ENCODE measurements at regions not wholly inside any gene's neighbourhood (a gene's known extent, or its start where the extent isn't known, plus 50 kb on each side); places are given as distances from the start of the nearest gene placed in this dataset.
"Not testable (repeated sequence)": the region's sequence is repeated elsewhere in the genome, so short reads cannot be mapped to it uniquely, and the experiment has no call there.

DNA sequence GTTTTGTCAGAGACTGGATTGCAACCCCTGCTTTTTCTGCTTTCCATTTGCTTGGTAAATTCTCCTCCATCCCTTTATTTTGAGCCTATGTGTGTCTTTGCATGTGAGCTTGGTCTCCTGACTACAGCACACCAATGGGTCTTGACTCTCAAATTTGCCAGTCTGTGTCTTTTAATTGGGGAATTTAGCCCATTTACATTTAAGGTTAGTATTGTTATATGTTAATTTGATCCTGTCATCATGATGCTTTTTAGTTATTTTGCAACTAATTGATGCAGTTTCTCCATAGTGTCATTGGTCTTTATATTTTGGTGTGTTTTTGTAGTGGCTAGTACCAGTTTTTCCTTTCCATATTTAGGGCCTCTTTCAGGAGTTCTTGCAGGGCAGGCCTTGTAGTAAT lies 133.8 kb upstream of the RORA start:
- not testable (repeated sequence) for FAIRE-seq

GRCh38 chr15:61344293-61344692 lies 115.2 kb upstream of the RORA start:
- no peaks in the 10 kb centered on the region for H3K79me2 ChIP-seq (ENCODE audit: control insufficient read depth, insufficient read depth, low read length)
- H2AFZ ChIP-seq (ENCODE audit: low read depth, low read length): no peak overlapping the region
- no peaks in the 10 kb centered on the region for H3K36me3 ChIP-seq (ENCODE audit: control insufficient read depth, insufficient read depth, low read length)
- H3K9me3 ChIP-seq (replicated peaks; ENCODE audit: control insufficient read depth, insufficient read depth, low read depth, low read length): no peaks in the 10 kb centered on the region
- H3K9ac ChIP-seq (ENCODE audit: insufficient read depth in 1 of 2, low read depth in 2 of 2, low read length in 2 of 2): no peak overlapping the region
- ChIA-PET CTCF (ENCODE audit: low intra/inter-chr PET ratio) (no interaction called here), POLR2A (no interaction called here)
- DNase-seq (ENCODE audit: extremely low read depth in 1 of 4, low spot score in 3 of 4) (no peak), ATAC-seq (no peak), FAIRE-seq (no peak)
- H3K4me3 ChIP-seq: no peak overlapping the region
- no peaks in the 10 kb centered on the region for H3K4me1 ChIP-seq (replicated peaks in 1 of 2; ENCODE audit: control insufficient read depth in 2 of 2, insufficient read depth in 2 of 2, low read length in 2 of 2)
- WGBS (ENCODE audit: insufficient coverage, low coverage, missing lambda C conversion rate): 0% methylated on average over 2 of the region's 2 CpGs
- no peaks in the 10 kb centered on the region for H4K20me1 ChIP-seq (replicated peaks; ENCODE audit: control insufficient read depth, insufficient read depth, low read length)
- no TSS peak for BruUV-seq (replicated peaks)
- no peaks in the 10 kb centered on the region for H3K9me1 ChIP-seq (ENCODE audit: control insufficient read depth, insufficient read depth, low read length)
- in situ Hi-C loops (cut with MboI) (no loop called here), intact Hi-C loops (cut with micrococcal nuclease) (no loop called here)
- no peaks in the 10 kb centered on the region for H3K27me3 ChIP-seq (ENCODE audit: control insufficient read depth in 2 of 2, insufficient read depth in 2 of 2, low read length in 2 of 2)
- no peak overlapping the region for H3K27ac ChIP-seq (ENCODE audit: extremely low read depth, low read depth, low read length)
- no peak overlapping the region for H3K4me2 ChIP-seq (ENCODE audit: insufficient read depth, low read length)
- TF ChIP-seq CAMTA2 (CRISPR knock-in tag; conservative IDR thresholded peaks at IDR 0.05): no peak
- TF ChIP-seq MNT (conservative IDR thresholded peaks at IDR 0.05): no peak
- TF ChIP-seq MYC (IDR thresholded peaks at IDR 0.05; ENCODE audit: low read depth, low read length): no peak
- TF ChIP-seq MYC (CRISPR knock-in tag; IDR thresholded peaks at IDR 0.05; ENCODE audit: borderline replicate concordance, low read depth): no peak
- TF ChIP-seq, protein P1, sequence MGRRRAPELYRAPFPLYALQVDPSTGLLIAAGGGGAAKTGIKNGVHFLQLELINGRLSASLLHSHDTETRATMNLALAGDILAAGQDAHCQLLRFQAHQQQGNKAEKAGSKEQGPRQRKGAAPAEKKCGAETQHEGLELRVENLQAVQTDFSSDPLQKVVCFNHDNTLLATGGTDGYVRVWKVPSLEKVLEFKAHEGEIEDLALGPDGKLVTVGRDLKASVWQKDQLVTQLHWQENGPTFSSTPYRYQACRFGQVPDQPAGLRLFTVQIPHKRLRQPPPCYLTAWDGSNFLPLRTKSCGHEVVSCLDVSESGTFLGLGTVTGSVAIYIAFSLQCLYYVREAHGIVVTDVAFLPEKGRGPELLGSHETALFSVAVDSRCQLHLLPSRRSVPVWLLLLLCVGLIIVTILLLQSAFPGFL (CRISPR knock-in tag; IDR thresholded peaks at IDR 0.05): no peak
- TF ChIP-seq CBX1 (IDR thresholded peaks at IDR 0.05; ENCODE audit: low read depth): no peak
- no peak for TF ChIP-seq NR2C2 (CRISPR knock-in tag; IDR thresholded peaks at IDR 0.05)
- TF ChIP-seq NR2C2 (tag; IDR thresholded peaks at IDR 0.05): no peak
- TF ChIP-seq THAP12 (CRISPR knock-in tag; IDR thresholded peaks at IDR 0.05): no peak
- no peak for TF ChIP-seq ZNF12 (CRISPR knock-in tag; IDR thresholded peaks at IDR 0.05)
- no peak for TF ChIP-seq MEIS2 (IDR thresholded peaks at IDR 0.05; ENCODE audit: partially characterized antibody)
- no peak for TF ChIP-seq ZNF778 (CRISPR knock-in tag; IDR thresholded peaks at IDR 0.05)

More for the DNA sequence above, 133.8 kb upstream of the RORA start:
- peak; percentile 92 for TF ChIP-seq ZNF507 (tag; conservative IDR thresholded peaks at IDR 0.05)
- ATAC-seq; H3K4me2 ChIP-seq (ENCODE audit: insufficient read depth, low read length); CTCF ChIA-PET (ENCODE audit: low intra/inter-chr PET ratio); H3K36me3 ChIP-seq (ENCODE audit: control insufficient read depth, insufficient read depth, low read length); in situ Hi-C loops (cut with MboI); H3K9ac ChIP-seq (ENCODE audit: insufficient read depth in 1 of 2, low read depth in 2 of 2, low read length in 2 of 2); H4K20me1 ChIP-seq (replicated peaks; ENCODE audit: control insufficient read depth, insufficient read depth, low read length); H3K9me3 ChIP-seq (replicated peaks; ENCODE audit: control insufficient read depth, insufficient read depth, low read depth, low read length); BruUV-seq (replicated peaks); H3K27ac ChIP-seq (ENCODE audit: extremely low read depth, low read depth, low read length); H3K9me1 ChIP-seq (ENCODE audit: control insufficient read depth, insufficient read depth, low read length); H3K4me3 ChIP-seq; DNase-seq (ENCODE audit: extremely low read depth in 1 of 4, low spot score in 3 of 4); H3K4me1 ChIP-seq (replicated peaks in 1 of 2; ENCODE audit: control insufficient read depth in 2 of 2, insufficient read depth in 2 of 2, low read length in 2 of 2); H3K79me2 ChIP-seq (ENCODE audit: control insufficient read depth, insufficient read depth, low read length); intact Hi-C loops (cut with micrococcal nuclease); H3K27me3 ChIP-seq (ENCODE audit: control insufficient read depth in 2 of 2, insufficient read depth in 2 of 2, low read length in 2 of 2); H2AFZ ChIP-seq (ENCODE audit: low read depth, low read length): not testable (repeated sequence)
- POLR2A ChIA-PET: interaction anchor here (0.5 kb wide), 1 partner anchor 28 kb away, joined by 3 read pairs; no protein-coding TSS in a partner anchor

Measured in K562 (cell line).